ENCODE measurements at regions not wholly inside any gene's neighbourhood (a gene's known extent, or its start where the extent isn't known, plus 50 kb on each side); places are given as distances from the start of the nearest gene placed in this dataset.

GRCh38 chr18:40577239-40577980 is 1377.6 kb upstream of the PIK3C3 start:
- Histone ChIP-seq H3K36me3 (replicated peaks; ENCODE audit: control insufficient read depth, insufficient read depth, low read length) (no peaks in the 10 kb centered on the region), H3K4me3 (ENCODE audit: insufficient read depth, low read depth, low read length) (no peak overlapping the region), H3K27me3 (ENCODE audit: control insufficient read depth, insufficient read depth, low read length) (no peaks in the 10 kb centered on the region)
- no peak for DNase-seq

DNA sequence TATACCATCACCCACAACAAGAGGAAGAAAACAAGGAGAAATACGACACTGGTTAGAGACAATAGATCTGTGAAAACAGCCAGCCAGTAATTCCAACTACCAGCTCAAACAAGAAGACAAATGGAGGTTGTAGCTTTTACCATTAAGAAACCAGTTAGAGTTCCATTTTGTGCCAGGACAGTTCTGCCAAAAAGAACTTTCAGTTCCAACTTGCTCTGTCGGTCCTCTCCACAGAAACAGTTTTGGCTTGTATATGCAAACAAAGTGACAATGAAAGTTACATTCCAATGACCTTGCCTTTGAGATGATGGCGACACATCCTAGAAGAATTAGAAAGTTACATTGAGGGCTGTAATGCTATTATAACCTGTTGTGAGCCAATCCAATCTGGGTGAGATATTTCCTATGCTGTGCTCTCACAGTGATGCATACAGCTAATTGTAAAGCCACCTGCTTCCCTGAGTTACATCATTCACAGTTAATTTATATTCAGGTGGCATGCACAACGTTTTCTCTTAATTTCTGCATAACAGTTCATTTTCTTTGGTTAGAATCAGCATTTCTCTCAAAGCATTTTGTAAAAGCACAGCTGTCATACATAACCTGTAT is 1378.4 kb upstream of the PIK3C3 start:
- no peaks in the 10 kb centered on the region for H3K36me3 ChIP-seq (replicated peaks; ENCODE audit: control insufficient read depth, insufficient read depth, low read length)
- DNase-seq: no peak
- H3K27me3 ChIP-seq (ENCODE audit: control insufficient read depth, insufficient read depth, low read length): no peaks in the 10 kb centered on the region
- no peak overlapping the region for H3K4me3 ChIP-seq (ENCODE audit: insufficient read depth, low read depth, low read length)

DNA sequence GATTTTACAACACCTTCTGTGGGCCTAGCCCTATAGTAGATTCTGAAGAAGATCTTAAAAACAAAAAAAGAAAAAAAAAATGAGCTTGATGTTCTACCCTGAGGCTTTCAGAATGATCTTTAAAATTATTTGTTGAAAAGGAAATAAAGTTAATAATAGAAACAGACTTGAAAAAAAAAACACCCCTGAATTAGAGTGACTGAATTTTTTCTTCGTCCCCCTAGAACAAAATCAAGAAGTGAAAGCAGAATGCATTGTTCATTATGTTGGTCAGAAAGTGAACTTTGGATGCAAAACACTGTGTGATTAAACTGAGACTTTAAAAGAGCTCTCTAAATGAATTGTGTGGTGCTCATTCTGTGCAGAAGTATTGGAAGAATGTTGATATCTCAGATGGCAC is 1384.4 kb upstream of the PIK3C3 start:
- Histone ChIP-seq H3K27me3 (ENCODE audit: control insufficient read depth, insufficient read depth, low read length) (no peaks in the 10 kb centered on the region), H3K4me3 (ENCODE audit: insufficient read depth, low read depth, low read length) (no peak overlapping the region), H3K36me3 (replicated peaks; ENCODE audit: control insufficient read depth, insufficient read depth, low read length) (no peaks in the 10 kb centered on the region)
- no peak for DNase-seq

DNA sequence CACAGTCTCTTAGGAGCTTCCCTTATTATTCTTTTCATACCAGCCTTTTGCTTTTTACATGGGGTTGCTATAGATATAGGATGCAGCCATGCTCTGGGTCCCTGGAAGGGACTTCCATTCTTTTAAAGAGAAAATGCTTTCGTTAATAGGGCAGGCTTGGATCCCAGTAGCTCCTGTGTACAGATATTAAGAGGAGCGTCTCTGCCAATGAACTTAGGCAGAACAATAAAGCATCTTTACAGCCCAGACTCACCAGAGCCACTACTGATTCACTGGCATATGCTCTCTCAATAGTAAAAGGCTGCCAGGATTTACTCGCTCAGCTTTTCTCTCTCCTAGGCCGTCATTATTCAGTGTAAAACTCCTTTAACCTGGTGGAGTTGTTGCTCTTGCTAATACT is 1385.4 kb upstream of the PIK3C3 start:
- DNase-seq: no peak
- no peak overlapping the region for H3K4me3 ChIP-seq (ENCODE audit: insufficient read depth, low read depth, low read length)
- H3K36me3 ChIP-seq (replicated peaks; ENCODE audit: control insufficient read depth, insufficient read depth, low read length): no peaks in the 10 kb centered on the region
- H3K27me3 ChIP-seq (ENCODE audit: control insufficient read depth, insufficient read depth, low read length): no peaks in the 10 kb centered on the region

DNA sequence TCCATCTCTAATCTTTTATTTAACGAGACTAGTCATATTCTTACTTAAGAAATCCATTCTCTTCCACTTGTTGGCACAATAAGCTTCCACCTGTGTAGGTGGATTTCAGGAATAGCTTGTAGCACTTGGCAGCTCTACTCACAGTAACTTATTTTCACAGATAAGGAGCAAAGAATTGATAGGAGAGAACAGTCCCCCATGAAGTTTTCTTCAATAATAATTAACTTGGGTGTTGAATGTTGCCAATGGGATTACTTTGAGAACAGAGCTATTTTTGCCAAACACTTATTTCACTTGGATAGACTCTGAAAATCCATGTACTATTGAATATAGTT is 1388.6 kb upstream of the PIK3C3 start:
- H3K27me3 ChIP-seq (ENCODE audit: control insufficient read depth, insufficient read depth, low read length): no peaks in the 10 kb centered on the region
- no peak overlapping the region for H3K4me3 ChIP-seq (ENCODE audit: insufficient read depth, low read depth, low read length)
- H3K36me3 ChIP-seq (replicated peaks; ENCODE audit: control insufficient read depth, insufficient read depth, low read length): no peaks in the 10 kb centered on the region
- DNase-seq: no peak

GRCh38 chr18:40565805-40566509 is 1389.1 kb upstream of the PIK3C3 start:
- H3K4me3 ChIP-seq (ENCODE audit: insufficient read depth, low read depth, low read length): no peak overlapping the region
- H3K36me3 ChIP-seq (replicated peaks; ENCODE audit: control insufficient read depth, insufficient read depth, low read length): no peaks in the 10 kb centered on the region
- DNase-seq: no peak

DNA sequence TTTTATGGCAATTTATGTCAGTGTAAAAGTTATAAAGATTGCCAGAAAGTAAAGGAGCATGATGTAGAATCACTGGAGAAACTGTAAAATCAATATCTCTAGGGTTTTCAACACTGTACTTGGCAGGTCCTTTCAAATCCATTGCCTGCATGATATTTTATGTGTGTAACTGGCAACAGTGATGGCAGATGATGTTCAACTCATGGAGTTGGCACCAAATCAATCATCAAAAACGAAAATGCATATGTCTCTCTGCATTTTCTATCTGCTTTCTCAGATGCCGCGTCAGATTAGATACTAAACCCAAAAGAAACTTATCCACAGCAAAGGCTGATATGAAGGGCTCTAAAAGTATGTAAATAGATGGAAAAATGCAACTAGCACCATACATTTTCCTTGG is 1395.5 kb upstream of the PIK3C3 start:
- Histone ChIP-seq H3K27me3 (ENCODE audit: control insufficient read depth, insufficient read depth, low read length) (no peaks in the 10 kb centered on the region), H3K36me3 (replicated peaks; ENCODE audit: control insufficient read depth, insufficient read depth, low read length) (no peaks in the 10 kb centered on the region), H3K4me3 (ENCODE audit: insufficient read depth, low read depth, low read length) (no peak overlapping the region)
- no peak for DNase-seq

More at GRCh38 chr18:40565805-40566509, 1389.1 kb upstream of the PIK3C3 start:
- H3K27me3 ChIP-seq (ENCODE audit: control insufficient read depth, insufficient read depth, low read length): no peaks in the 10 kb centered on the region

DNA sequence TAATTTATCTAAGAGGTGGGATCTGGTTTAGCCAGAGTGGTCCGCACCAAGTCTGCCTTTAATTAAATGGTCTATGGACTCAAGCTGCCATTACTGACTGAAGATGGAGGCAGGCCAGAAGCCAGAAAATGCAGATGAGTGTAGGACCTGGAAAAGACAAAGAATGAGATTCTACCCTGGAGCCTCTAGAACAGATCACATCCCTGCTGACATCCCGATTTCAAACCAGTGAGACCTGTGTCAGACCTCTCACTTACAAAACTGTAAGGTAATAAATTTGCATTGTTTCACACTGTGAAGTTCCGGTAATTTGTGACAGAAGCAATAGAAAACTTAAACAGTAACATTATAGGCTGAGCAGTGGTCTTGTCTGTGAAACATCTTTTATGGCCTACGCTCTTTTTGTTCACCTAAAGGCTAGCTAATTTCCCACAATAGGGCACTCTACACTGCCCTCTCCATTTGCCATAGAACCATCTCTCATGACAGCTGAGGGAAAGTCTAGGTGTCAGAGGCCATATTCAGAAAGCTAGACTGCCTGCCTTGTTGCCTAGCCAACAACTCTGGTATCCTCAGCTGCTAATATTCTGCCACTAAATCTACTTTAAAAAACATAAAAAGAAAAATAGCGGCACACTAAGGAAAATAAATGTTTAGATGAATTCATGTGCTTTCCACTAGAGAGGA is 1396.2 kb upstream of the PIK3C3 start:
- no peak for DNase-seq
- Histone ChIP-seq H3K27me3 (ENCODE audit: control insufficient read depth, insufficient read depth, low read length) (no peaks in the 10 kb centered on the region), H3K36me3 (replicated peaks; ENCODE audit: control insufficient read depth, insufficient read depth, low read length) (no peaks in the 10 kb centered on the region)

DNA sequence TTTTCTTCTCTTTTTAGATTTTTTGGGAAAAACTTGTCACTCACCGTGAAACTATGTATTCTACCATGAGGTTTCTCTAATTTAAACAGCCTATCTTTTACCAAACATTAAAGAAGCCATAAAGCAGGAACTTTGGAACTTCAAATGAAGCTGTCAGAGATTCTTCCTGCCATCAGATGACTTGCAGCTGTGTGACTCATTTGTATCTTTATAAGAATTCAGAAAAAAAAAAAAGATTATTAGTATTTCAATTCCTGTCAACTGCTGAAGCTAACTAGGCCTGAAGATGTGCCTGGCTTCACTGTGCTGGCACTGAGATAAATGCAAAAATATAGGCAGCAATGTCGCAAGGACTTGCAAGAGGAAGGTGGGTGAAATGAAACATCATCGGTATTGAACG is 1399.1 kb upstream of the PIK3C3 start:
- no peaks in the 10 kb centered on the region for H3K27me3 ChIP-seq (ENCODE audit: control insufficient read depth, insufficient read depth, low read length)
- H3K36me3 ChIP-seq (replicated peaks; ENCODE audit: control insufficient read depth, insufficient read depth, low read length): no peaks in the 10 kb centered on the region
- no peak for DNase-seq
- H3K4me3 ChIP-seq (ENCODE audit: insufficient read depth, low read depth, low read length): no peak overlapping the region

More for the DNA sequence above, 1396.2 kb upstream of the PIK3C3 start:
- H3K4me3 ChIP-seq (ENCODE audit: insufficient read depth, low read depth, low read length): no peak overlapping the region

DNA sequence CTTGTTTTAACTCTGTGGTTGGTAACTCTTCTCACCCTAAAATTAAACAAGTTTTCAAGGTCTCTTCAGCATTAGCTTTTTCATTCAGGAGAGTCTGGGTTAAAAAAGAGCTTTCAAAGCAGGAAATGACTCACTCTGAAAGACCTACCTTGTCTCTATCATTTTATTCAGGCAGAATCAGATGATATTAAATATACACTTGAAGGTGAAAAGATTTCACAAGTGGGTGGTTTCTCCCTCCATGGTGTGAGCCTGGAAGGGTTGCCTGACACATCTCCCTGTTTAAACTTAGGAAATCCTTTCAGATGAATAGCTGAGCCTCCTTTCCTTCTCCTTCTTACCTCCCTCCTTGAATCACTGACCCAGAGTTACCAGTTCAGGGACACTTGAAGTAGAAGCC is 1402.0 kb upstream of the PIK3C3 start:
- H3K36me3 ChIP-seq (replicated peaks; ENCODE audit: control insufficient read depth, insufficient read depth, low read length): no peaks in the 10 kb centered on the region
- H3K27me3 ChIP-seq (ENCODE audit: control insufficient read depth, insufficient read depth, low read length): no peaks in the 10 kb centered on the region
- DNase-seq: no peak
- H3K4me3 ChIP-seq (ENCODE audit: insufficient read depth, low read depth, low read length): no peak overlapping the region

GRCh38 chr18:40546875-40547274 is 1408.2 kb upstream of the PIK3C3 start:
- no peak for DNase-seq
- H3K36me3 ChIP-seq (replicated peaks; ENCODE audit: control insufficient read depth, insufficient read depth, low read length): no peaks in the 10 kb centered on the region
- H3K27me3 ChIP-seq (ENCODE audit: control insufficient read depth, insufficient read depth, low read length): no peaks in the 10 kb centered on the region
- H3K4me3 ChIP-seq (ENCODE audit: insufficient read depth, low read depth, low read length): no peak overlapping the region

- H3K36me3 ChIP-seq (replicated peaks; ENCODE audit: control insufficient read depth, insufficient read depth, low read length): no peaks in the 10 kb centered on the region
- H3K27me3 ChIP-seq (ENCODE audit: control insufficient read depth, insufficient read depth, low read length): no peaks in the 10 kb centered on the region
- H3K4me3 ChIP-seq (ENCODE audit: insufficient read depth, low read depth, low read length): no peak overlapping the region
- no peak for DNase-seq
These were observed 1420.3 kb upstream of the PIK3C3 start for GRCh38 chr18:40534723-40535122.

DNA sequence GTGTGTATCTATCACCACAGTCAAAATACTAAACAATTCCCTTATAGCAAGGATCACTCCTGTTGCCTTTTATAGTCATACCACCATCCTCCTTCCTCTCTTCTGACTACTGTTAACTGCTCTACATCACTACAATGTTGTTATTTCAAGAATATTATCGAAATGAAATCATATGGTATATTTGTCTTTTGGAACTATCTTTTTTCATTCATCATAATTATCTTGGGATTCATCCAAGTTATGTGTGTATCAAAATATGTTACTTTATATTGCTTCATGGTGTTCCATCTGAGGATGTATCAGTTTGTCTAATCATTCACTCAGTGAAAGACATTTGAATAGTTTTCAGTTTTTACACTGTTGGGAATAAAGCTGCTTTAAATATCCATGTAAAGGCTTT is 1423.0 kb upstream of the PIK3C3 start:
- Histone ChIP-seq H3K36me3 (replicated peaks; ENCODE audit: control insufficient read depth, insufficient read depth, low read length) (no peaks in the 10 kb centered on the region), H3K27me3 (ENCODE audit: control insufficient read depth, insufficient read depth, low read length) (no peaks in the 10 kb centered on the region), H3K4me3 (ENCODE audit: insufficient read depth, low read depth, low read length) (no peak overlapping the region)
- DNase-seq: no peak

- no peak for DNase-seq
- Histone ChIP-seq H3K36me3 (replicated peaks; ENCODE audit: control insufficient read depth, insufficient read depth, low read length) (no peaks in the 10 kb centered on the region), H3K27me3 (ENCODE audit: control insufficient read depth, insufficient read depth, low read length) (no peaks in the 10 kb centered on the region)
These were observed 1424.0 kb upstream of the PIK3C3 start for GRCh38 chr18:40531051-40531450.

GRCh38 chr18:40529478-40529877 is 1425.6 kb upstream of the PIK3C3 start:
- H3K27me3 ChIP-seq (ENCODE audit: control insufficient read depth, insufficient read depth, low read length): no peaks in the 10 kb centered on the region
- DNase-seq: no peak
- no peak overlapping the region for H3K4me3 ChIP-seq (ENCODE audit: insufficient read depth, low read depth, low read length)
- H3K36me3 ChIP-seq (replicated peaks; ENCODE audit: control insufficient read depth, insufficient read depth, low read length): no peaks in the 10 kb centered on the region

More at GRCh38 chr18:40531051-40531450, 1424.0 kb upstream of the PIK3C3 start:
- H3K4me3 ChIP-seq (ENCODE audit: insufficient read depth, low read depth, low read length): no peak overlapping the region
